ENCODE measurements at regions not wholly inside any gene's neighbourhood (a gene's known extent, or its start where the extent isn't known, plus 50 kb on each side); places are given as distances from the start of the nearest gene placed in this dataset.

GRCh38 chr14:100467046-100467750 is 120.0 kb downstream of the BEGAIN start:
- no peak overlapping the region for H3K27ac ChIP-seq (ENCODE audit: low read depth in 1 of 2, low read length in 2 of 2)
- H3K36me3 ChIP-seq (ENCODE audit: control insufficient read depth in 4 of 4, insufficient read depth in 3 of 4, low read depth in 1 of 4, low read length in 3 of 4) = peaks cover 0 to 3% (median 0%) of the 10 kb centered on the region in 4 donors
- no peak overlapping the region for H3K9ac ChIP-seq (ENCODE audit: low read depth in 1 of 2, low read length in 2 of 2)
- H3K4me1 ChIP-seq (ENCODE audit: control insufficient read depth in 4 of 4, insufficient read depth in 4 of 4, low read length in 3 of 4) = no peaks in the 10 kb centered on the region
- WGBS = 85% methylated on average over 11 of the region's 11 CpGs
- no peak for DNase-seq (ENCODE audit: low spot score)
- TF ChIP-seq HNF4A (conservative IDR thresholded peaks at IDR 0.05) (no peak), ZBTB33 (IDR thresholded peaks at IDR 0.05) (no peak), TAF1 (conservative IDR thresholded peaks at IDR 0.05) (no peak), RXRA (IDR thresholded peaks at IDR 0.05) (no peak), YY1 (IDR thresholded peaks at IDR 0.05) (no peak), FOXA1 (IDR thresholded peaks at IDR 0.05) (no peak), JUND (IDR thresholded peaks at IDR 0.05) (no peak), HNF4G (IDR thresholded peaks at IDR 0.05) (no peak)
- H3K4me3 ChIP-seq (ENCODE audit: low read depth in 1 of 3, low read length in 3 of 3) = no peak overlapping the region
- no peaks in the 10 kb centered on the region for H3K9me3 ChIP-seq (ENCODE audit: control insufficient read depth in 4 of 4, low read length in 3 of 4)
- no peaks in the 10 kb centered on the region for H3K27me3 ChIP-seq (ENCODE audit: control insufficient read depth in 4 of 4, insufficient read depth in 4 of 4, low read length in 3 of 4)

GRCh38 chr14:100467939-100468338 is 119.3 kb downstream of the BEGAIN start:
- 93% methylated on average over 17 of the region's 17 CpGs for WGBS
- Histone ChIP-seq H3K4me3 (ENCODE audit: low read depth in 1 of 3, low read length in 3 of 3) (no peak overlapping the region), H3K9me3 (ENCODE audit: control insufficient read depth in 4 of 4, low read length in 3 of 4) (no peaks in the 10 kb centered on the region), H3K4me1 (ENCODE audit: control insufficient read depth in 4 of 4, insufficient read depth in 4 of 4, low read length in 3 of 4) (no peaks in the 10 kb centered on the region), H3K36me3 (ENCODE audit: control insufficient read depth in 4 of 4, insufficient read depth in 3 of 4, low read depth in 1 of 4, low read length in 3 of 4) (peaks cover 0 to 3% (median 0%) of the 10 kb centered on the region in 4 donors), H3K9ac (ENCODE audit: low read depth in 1 of 2, low read length in 2 of 2) (no peak overlapping the region), H3K27ac (ENCODE audit: low read depth in 1 of 2, low read length in 2 of 2) (no peak overlapping the region), H3K27me3 (ENCODE audit: control insufficient read depth in 4 of 4, insufficient read depth in 4 of 4, low read length in 3 of 4) (no peaks in the 10 kb centered on the region)
- DNase-seq (ENCODE audit: low spot score) = no peak
- TF ChIP-seq CTCF (IDR thresholded peaks at IDR 0.05; ENCODE audit: low read depth, low read length, missing input control) (no peak), TAF1 (conservative IDR thresholded peaks at IDR 0.05) (no peak), ZBTB33 (IDR thresholded peaks at IDR 0.05) (no peak)

GRCh38 chr14:100468557-100468956 is 118.7 kb downstream of the BEGAIN start:
- no peak overlapping the region for H3K9ac ChIP-seq (ENCODE audit: low read depth in 1 of 2, low read length in 2 of 2)
- no peaks in the 10 kb centered on the region for H3K4me1 ChIP-seq (ENCODE audit: control insufficient read depth in 4 of 4, insufficient read depth in 4 of 4, low read length in 3 of 4)
- H3K9me3 ChIP-seq (ENCODE audit: control insufficient read depth in 4 of 4, low read length in 3 of 4) = no peaks in the 10 kb centered on the region
- H3K27me3 ChIP-seq (ENCODE audit: control insufficient read depth in 4 of 4, insufficient read depth in 4 of 4, low read length in 3 of 4) = no peaks in the 10 kb centered on the region
- WGBS = 85% methylated on average over 9 of the region's 9 CpGs
- H3K4me3 ChIP-seq (ENCODE audit: low read depth in 1 of 3, low read length in 3 of 3) = no peak overlapping the region
- no peak overlapping the region for H3K27ac ChIP-seq (ENCODE audit: low read depth in 1 of 2, low read length in 2 of 2)
- peaks cover 0 to 3% (median 0%) of the 10 kb centered on the region in 4 donors for H3K36me3 ChIP-seq (ENCODE audit: control insufficient read depth in 4 of 4, insufficient read depth in 3 of 4, low read depth in 1 of 4, low read length in 3 of 4)
- no peak for DNase-seq (ENCODE audit: low spot score)
- TF ChIP-seq RAD21 (IDR thresholded peaks at IDR 0.05) = no peak
- TF ChIP-seq NR2F2 (IDR thresholded peaks at IDR 0.05) = no peak
- no peak for TF ChIP-seq YY1 (IDR thresholded peaks at IDR 0.05)
- TF ChIP-seq JUND (IDR thresholded peaks at IDR 0.05) = no peak
- no peak for TF ChIP-seq FOXA2 (IDR thresholded peaks at IDR 0.05)
- no peak for TF ChIP-seq RXRA (IDR thresholded peaks at IDR 0.05)
- TF ChIP-seq HNF4A (conservative IDR thresholded peaks at IDR 0.05) = no peak
- no peak for TF ChIP-seq GABPA (IDR thresholded peaks at IDR 0.05 in 1 of 2, conservative IDR thresholded peaks at IDR 0.05 in 1 of 2)
- TF ChIP-seq EGR1 (IDR thresholded peaks at IDR 0.05; ENCODE audit: low read depth in 2 of 2) = no peak
- no peak for TF ChIP-seq MAX (IDR thresholded peaks at IDR 0.05)
- no peak for TF ChIP-seq HNF4G (IDR thresholded peaks at IDR 0.05)
- no peak for TF ChIP-seq TAF1 (conservative IDR thresholded peaks at IDR 0.05)
- no peak for TF ChIP-seq REST (IDR thresholded peaks at IDR 0.05)
- no peak for TF ChIP-seq SP1 (IDR thresholded peaks at IDR 0.05)

Data from liver (tissue), 8 donors.